ENCODE measurements at regions not wholly inside any gene's neighbourhood (a gene's known extent, or its start where the extent isn't known, plus 50 kb on each side); places are given as distances from the start of the nearest gene placed in this dataset.

GRCh38 chr9:25613709-25614108, 64.5 kb downstream of the TUSC1 start:
- Histone ChIP-seq H3K9me3 (no peaks in the 10 kb centered on the region), H3K36me3 (no peaks in the 10 kb centered on the region), H3K4me1 (no peaks in the 10 kb centered on the region), H3K4me3 (no peak overlapping the region), H3K27ac (no peak overlapping the region), H3K27me3 (no peaks in the 10 kb centered on the region)
- TF ChIP-seq CTCF (IDR thresholded peaks at IDR 0.05) = no peak
- DNase-seq = no peak
- intact Hi-C loops (cut with DNase I; ENCODE audit: low total_unique reads) = no loop called here

- no peak for DNase-seq
- Histone ChIP-seq H3K27ac (no peak overlapping the region), H3K4me3 (no peak overlapping the region), H3K9me3 (no peaks in the 10 kb centered on the region), H3K4me1 (no peaks in the 10 kb centered on the region), H3K27me3 (no peaks in the 10 kb centered on the region), H3K36me3 (no peaks in the 10 kb centered on the region)
- intact Hi-C loops (cut with DNase I; ENCODE audit: low total_unique reads) = no loop called here
- TF ChIP-seq CTCF (IDR thresholded peaks at IDR 0.05) = no peak
Measured at GRCh38 chr9:25603106-25603505, 75.1 kb downstream of the TUSC1 start.

- no peaks in the 10 kb centered on the region for H3K4me1 ChIP-seq
- H3K27me3 ChIP-seq = no peaks in the 10 kb centered on the region
- no peak overlapping the region for H3K4me3 ChIP-seq
- intact Hi-C loops (cut with DNase I; ENCODE audit: low total_unique reads) = no loop called here
- H3K27ac ChIP-seq = no peak overlapping the region
- DNase-seq = no peak
- H3K36me3 ChIP-seq = no peaks in the 10 kb centered on the region
- TF ChIP-seq CTCF (IDR thresholded peaks at IDR 0.05) = no peak
- H3K9me3 ChIP-seq = no peaks in the 10 kb centered on the region
Measured at GRCh38 chr9:25602400-25603044, 75.7 kb downstream of the TUSC1 start.

GRCh38 chr9:25600501-25600900, 77.7 kb downstream of the TUSC1 start:
- Histone ChIP-seq H3K36me3 (no peaks in the 10 kb centered on the region), H3K27ac (no peak overlapping the region), H3K9me3 (no peaks in the 10 kb centered on the region), H3K4me3 (no peak overlapping the region), H3K4me1 (no peaks in the 10 kb centered on the region), H3K27me3 (no peaks in the 10 kb centered on the region)
- intact Hi-C loops (cut with DNase I; ENCODE audit: low total_unique reads) = no loop called here
- DNase-seq = no peak
- TF ChIP-seq CTCF (IDR thresholded peaks at IDR 0.05) = no peak

- DNase-seq = no peak
- Histone ChIP-seq H3K27ac (no peak overlapping the region), H3K4me3 (no peak overlapping the region), H3K36me3 (no peaks in the 10 kb centered on the region), H3K27me3 (no peaks in the 10 kb centered on the region), H3K4me1 (no peaks in the 10 kb centered on the region), H3K9me3 (no peaks in the 10 kb centered on the region)
- no peak for TF ChIP-seq CTCF (IDR thresholded peaks at IDR 0.05)
- intact Hi-C loops (cut with DNase I; ENCODE audit: low total_unique reads) = no loop called here
Measured at GRCh38 chr9:25584611-25585010, 93.6 kb downstream of the TUSC1 start.

- H3K27me3 ChIP-seq = no peaks in the 10 kb centered on the region
- no peaks in the 10 kb centered on the region for H3K9me3 ChIP-seq
- no peak for DNase-seq
- intact Hi-C loops (cut with DNase I; ENCODE audit: low total_unique reads) = no loop called here
- TF ChIP-seq CTCF (IDR thresholded peaks at IDR 0.05) = no peak
- H3K4me3 ChIP-seq = no peak overlapping the region
- H3K27ac ChIP-seq = no peak overlapping the region
- no peaks in the 10 kb centered on the region for H3K36me3 ChIP-seq
- H3K4me1 ChIP-seq = no peaks in the 10 kb centered on the region
Measured at GRCh38 chr9:25573281-25573680, 105.0 kb downstream of the TUSC1 start.
